GM10266 (cell line): ENCODE measurements at regions not wholly inside any gene's neighbourhood (a gene's known extent, or its start where the extent isn't known, plus 50 kb on each side); places are given as distances from the start of the nearest gene placed in this dataset.
A peak's percentile ranks its signal among the peaks of the same experiment; 100 is the strongest.

ENCODE experiments used
- DNase-seq: peaks from one replicate; pipeline ENCODE4 v3.0.0; 2012; ENCODE audit errors: extremely low spot score
- CTCF ChIP-seq: IDR thresholded peaks from 2 replicates; pipeline ENCODE4 v1.5.1; 2012; ENCODE audit warnings: mild to moderate bottlenecking, low read depth; ENCODE audit not compliant: control insufficient read depth, insufficient read depth; ENCODE audit errors: missing control alignments

- no peak for TF ChIP-seq CTCF
- DNase-seq = no peak
Observed at GRCh38 chr6:156559162-156559690, 218.0 kb upstream of the ARID1B start.

- TF ChIP-seq CTCF = no peak
Observed at GRCh38 chr6:156557911-156558259, 219.3 kb upstream of the ARID1B start.

GRCh38 chr6:156557251-156557910 lies 219.8 kb upstream of the ARID1B start:
- TF ChIP-seq CTCF = no peak
- DNase-seq = peak; percentile 47

More at GRCh38 chr6:156557911-156558259, 219.3 kb upstream of the ARID1B start:
- DNase-seq = no peak

GRCh38 chr6:156556811-156557210 lies 220.4 kb upstream of the ARID1B start:
- no peak for TF ChIP-seq CTCF
- DNase-seq = no peak

GRCh38 chr6:156555116-156555515 lies 222.1 kb upstream of the ARID1B start:
- no peak for TF ChIP-seq CTCF
- no peak for DNase-seq

- no peak for TF ChIP-seq CTCF
Observed at GRCh38 chr6:156554160-156554559, 223.0 kb upstream of the ARID1B start.

GRCh38 chr6:156552849-156553248 lies 224.3 kb upstream of the ARID1B start:
- no peak for TF ChIP-seq CTCF
- no peak for DNase-seq

More at GRCh38 chr6:156554160-156554559, 223.0 kb upstream of the ARID1B start:
- no peak for DNase-seq
